Naive B cell (primary cell): ENCODE measurements at regions not wholly inside any gene's neighbourhood (a gene's known extent, or its start where the extent isn't known, plus 50 kb on each side); places are given as distances from the start of the nearest gene placed in this dataset.
A peak's percentile ranks its signal among the peaks of the same experiment; 100 is the strongest.

ENCODE experiments used
- ATAC-seq, 2 donors: fragments of 150-1000 bp; cut with Tn5 transposase; 2 replicates each; pipeline ENCODE4 v1.10.0; 2021; ENCODE audit warnings: low read depth in 2 of 2, mild to moderate bottlenecking in 2 of 2, moderate library complexity in 2 of 2
- DNase-seq: peaks from one replicate; pipeline ENCODE4 v3.0.0; 2022
- H3K27ac Mint-ChIP-seq, 6 donors: one replicate each; pipeline ENCODE4 v1.8.0; 2020 to 2022; ENCODE audit warnings: mild to moderate bottlenecking in 6 of 6, mixed read lengths in 6 of 6, moderate library complexity in 5 of 6, inconsistent platforms in 2 of 6
- H3K27me3 Mint-ChIP-seq, 3 donors: one replicate each; pipeline ENCODE4 v1.8.0; 2021 to 2022; ENCODE audit warnings: mixed read lengths in 3 of 3, mild to moderate bottlenecking in 1 of 3
- H3K36me3 Mint-ChIP-seq, 2 donors: one replicate each; pipeline ENCODE4 v1.8.0; 2020 to 2022; ENCODE audit warnings: mixed read lengths in 2 of 2, inconsistent platforms in 1 of 2, mild to moderate bottlenecking in 1 of 2
- H3K4me1 Mint-ChIP-seq, 3 donors: one replicate each; pipeline ENCODE4 v1.8.0; 2020 to 2022; ENCODE audit warnings: mixed read lengths in 3 of 3, inconsistent platforms in 1 of 3, mild to moderate bottlenecking in 1 of 3, moderate library complexity in 1 of 3
- H3K4me3 Mint-ChIP-seq, 8 donors: one replicate each; pipeline ENCODE4 v1.8.0; 2020 to 2022; ENCODE audit warnings: mild to moderate bottlenecking in 8 of 8, mixed read lengths in 8 of 8, moderate library complexity in 8 of 8, inconsistent platforms in 2 of 8
- H3K9me3 Mint-ChIP-seq, 7 donors: one replicate each; pipeline ENCODE4 v1.8.0; 2020 to 2022; ENCODE audit warnings: mixed read lengths in 7 of 7, mild to moderate bottlenecking in 5 of 7, inconsistent platforms in 2 of 7, moderate library complexity in 1 of 7

GRCh38 chr3:3705090-3705775, 94.0 kb upstream of the LRRN1 start:
- ATAC-seq (no peak), DNase-seq (no peak)
- Mint-ChIP-seq H3K36me3 (no peaks in the 10 kb centered on the region), H3K9me3 (no peaks in the 10 kb centered on the region), H3K4me3 (no peak overlapping the region), H3K27ac (no peak overlapping the region), H3K27me3 (peaks cover 0 to 4% (median 0%) of the 10 kb centered on the region in 3 donors), H3K4me1 (no peaks in the 10 kb centered on the region)

- Mint-ChIP-seq H3K27me3 (peaks cover 0 to 4% (median 0%) of the 10 kb centered on the region in 3 donors), H3K27ac (peak overlapping the region in 1 of 6 donors; percentile 64), H3K4me1 (no peaks in the 10 kb centered on the region), H3K9me3 (no peaks in the 10 kb centered on the region), H3K36me3 (no peaks in the 10 kb centered on the region), H3K4me3 (no peak overlapping the region)
- DNase-seq (no peak), ATAC-seq (no peak)
These were observed 97.3 kb upstream of the LRRN1 start for GRCh38 chr3:3701949-3702348.

GRCh38 chr3:3699816-3700633, 99.2 kb upstream of the LRRN1 start:
- ATAC-seq (no peak), DNase-seq (no peak)
- Mint-ChIP-seq H3K4me3 (no peak overlapping the region), H3K4me1 (no peaks in the 10 kb centered on the region), H3K27ac (no peak overlapping the region), H3K27me3 (no peaks in the 10 kb centered on the region), H3K9me3 (no peaks in the 10 kb centered on the region), H3K36me3 (no peaks in the 10 kb centered on the region)

GRCh38 chr3:3699407-3699806, 99.8 kb upstream of the LRRN1 start:
- ATAC-seq (no peak), DNase-seq (no peak)
- Mint-ChIP-seq H3K4me3 (no peak overlapping the region), H3K4me1 (no peaks in the 10 kb centered on the region), H3K27me3 (no peaks in the 10 kb centered on the region), H3K9me3 (no peaks in the 10 kb centered on the region), H3K27ac (no peak overlapping the region), H3K36me3 (no peaks in the 10 kb centered on the region)

- no peaks in the 10 kb centered on the region for H3K4me1 Mint-ChIP-seq
- DNase-seq = no peak
- H3K27ac Mint-ChIP-seq = no peak overlapping the region
- no peaks in the 10 kb centered on the region for H3K27me3 Mint-ChIP-seq
- no peak overlapping the region for H3K4me3 Mint-ChIP-seq
- no peaks in the 10 kb centered on the region for H3K36me3 Mint-ChIP-seq
- no peaks in the 10 kb centered on the region for H3K9me3 Mint-ChIP-seq
- ATAC-seq = no peak
These were observed 102.9 kb upstream of the LRRN1 start for GRCh38 chr3:3696345-3696744.

GRCh38 chr3:3693593-3693992, 105.6 kb upstream of the LRRN1 start:
- Mint-ChIP-seq H3K27me3 (no peaks in the 10 kb centered on the region), H3K27ac (no peak overlapping the region), H3K4me1 (no peaks in the 10 kb centered on the region), H3K4me3 (no peak overlapping the region), H3K9me3 (peaks cover 0 to 6% (median 0%) of the 10 kb centered on the region in 7 donors), H3K36me3 (no peaks in the 10 kb centered on the region)
- DNase-seq = no peak
- ATAC-seq = no peak

GRCh38 chr3:3689601-3690375, 109.4 kb upstream of the LRRN1 start:
- no peak overlapping the region for H3K4me3 Mint-ChIP-seq
- DNase-seq = no peak
- peaks cover 0 to 1% (median 0%) of the 10 kb centered on the region in 3 donors for H3K27me3 Mint-ChIP-seq
- H3K4me1 Mint-ChIP-seq = no peaks in the 10 kb centered on the region
- no peak for ATAC-seq
- peaks cover 0 to 18% (median 3%) of the 10 kb centered on the region in 7 donors for H3K9me3 Mint-ChIP-seq
- peaks cover 0 to 8% of the 10 kb centered on the region in 2 donors for H3K36me3 Mint-ChIP-seq
- no peak overlapping the region for H3K27ac Mint-ChIP-seq

- H3K9me3 Mint-ChIP-seq = peaks cover 0 to 18% (median 3%) of the 10 kb centered on the region in 7 donors
- H3K27ac Mint-ChIP-seq = no peak overlapping the region
- H3K4me1 Mint-ChIP-seq = no peaks in the 10 kb centered on the region
- peaks cover 0 to 3% (median 0%) of the 10 kb centered on the region in 3 donors for H3K27me3 Mint-ChIP-seq
- H3K36me3 Mint-ChIP-seq = peaks cover 0 to 8% of the 10 kb centered on the region in 2 donors
- ATAC-seq (no peak), DNase-seq (no peak)
- H3K4me3 Mint-ChIP-seq = no peak overlapping the region
These were observed 112.2 kb upstream of the LRRN1 start for GRCh38 chr3:3686907-3687648.

GRCh38 chr3:3685721-3686120, 113.5 kb upstream of the LRRN1 start:
- peaks cover 0 to 3% (median 0%) of the 10 kb centered on the region in 3 donors for H3K27me3 Mint-ChIP-seq
- H3K36me3 Mint-ChIP-seq = peaks cover 0 to 8% of the 10 kb centered on the region in 2 donors
- peaks cover 0 to 18% (median 3%) of the 10 kb centered on the region in 7 donors for H3K9me3 Mint-ChIP-seq
- H3K4me3 Mint-ChIP-seq = no peak overlapping the region
- ATAC-seq (no peak), DNase-seq (no peak)
- H3K27ac Mint-ChIP-seq = no peak overlapping the region
- no peaks in the 10 kb centered on the region for H3K4me1 Mint-ChIP-seq

GRCh38 chr3:3683261-3683660, 116.0 kb upstream of the LRRN1 start:
- Mint-ChIP-seq H3K4me1 (no peaks in the 10 kb centered on the region), H3K27ac (peak overlapping the region in 1 of 6 donors; percentile 70), H3K9me3 (peaks cover 0 to 14% (median 3%) of the 10 kb centered on the region in 7 donors), H3K4me3 (no peak overlapping the region), H3K36me3 (peaks cover 0 to 8% of the 10 kb centered on the region in 2 donors), H3K27me3 (peaks cover 0 to 3% (median 0%) of the 10 kb centered on the region in 3 donors)
- ATAC-seq = no peak
- DNase-seq = no peak

- no peaks in the 10 kb centered on the region for H3K27me3 Mint-ChIP-seq
- no peak overlapping the region for H3K4me3 Mint-ChIP-seq
- peaks cover 2 to 13% (median 4%) of the 10 kb centered on the region in 7 donors for H3K9me3 Mint-ChIP-seq
- H3K27ac Mint-ChIP-seq = no peak overlapping the region
- no peaks in the 10 kb centered on the region for H3K4me1 Mint-ChIP-seq
- peaks cover 0 to 6% of the 10 kb centered on the region in 2 donors for H3K36me3 Mint-ChIP-seq
- DNase-seq (no peak), ATAC-seq (no peak)
These were observed 123.4 kb upstream of the LRRN1 start for GRCh38 chr3:3675801-3676200.

GRCh38 chr3:3675186-3675585, 124.0 kb upstream of the LRRN1 start:
- no peak for DNase-seq
- Mint-ChIP-seq H3K36me3 (peaks cover 0 to 6% of the 10 kb centered on the region in 2 donors), H3K9me3 (peaks cover 1 to 14% (median 4%) of the 10 kb centered on the region in 7 donors), H3K4me1 (no peaks in the 10 kb centered on the region), H3K4me3 (no peak overlapping the region), H3K27ac (no peak overlapping the region), H3K27me3 (no peaks in the 10 kb centered on the region)
- no peak for ATAC-seq

GRCh38 chr3:3666664-3667063, 132.6 kb upstream of the LRRN1 start:
- Mint-ChIP-seq H3K27me3 (peaks cover 0 to 6% (median 3%) of the 10 kb centered on the region in 3 donors), H3K4me3 (peak overlapping the region in 1 of 8 donors; percentile 41), H3K4me1 (peaks cover 5 to 11% (median 7%) of the 10 kb centered on the region in 3 donors), H3K36me3 (no peaks in the 10 kb centered on the region), H3K9me3 (peaks cover 3 to 18% (median 5%) of the 10 kb centered on the region in 7 donors), H3K27ac (peak overlapping the region in 1 of 6 donors; percentile 66)
- peak; percentile 51 to 76 for ATAC-seq
- no peak for DNase-seq
